Stimulated activated CD4-positive, alpha-beta T cell treated with anti-CD3 and anti-CD28 coated beads, Interleukin-4, amount 100 ng/mL, for 4 hours (primary cell): ENCODE measurements at regions not wholly inside any gene's neighbourhood (a gene's known extent, or its start where the extent isn't known, plus 50 kb on each side); places are given as distances from the start of the nearest gene placed in this dataset.

ENCODE experiments used
- DNase-seq, 2 experiments: peaks; one replicate each; pipeline ENCODE4 v3.0.0-alpha.2; 2020

GRCh38 chrX:40304115-40304514, 206.4 kb upstream of the BCOR start:
- DNase-seq = no peak

- no peak for DNase-seq
Observed at GRCh38 chrX:40303256-40304077, 205.7 kb upstream of the BCOR start.

- DNase-seq = no peak
Observed at GRCh38 chrX:40300286-40300890, 202.6 kb upstream of the BCOR start.

- no peak for DNase-seq
Observed at GRCh38 chrX:40299641-40300046, 201.9 kb upstream of the BCOR start.

GRCh38 chrX:40298572-40299479, 201.1 kb upstream of the BCOR start:
- no peak for DNase-seq

- no peak for DNase-seq
Observed at GRCh38 chrX:40298069-40298468, 200.3 kb upstream of the BCOR start.

GRCh38 chrX:40291553-40291952, 193.8 kb upstream of the BCOR start:
- DNase-seq = no peak

GRCh38 chrX:40290517-40290916, 192.8 kb upstream of the BCOR start:
- DNase-seq = no peak

- DNase-seq = no peak
Observed at GRCh38 chrX:40285876-40286275, 188.1 kb upstream of the BCOR start.

GRCh38 chrX:40284852-40285251, 187.1 kb upstream of the BCOR start:
- DNase-seq = no peak

- DNase-seq = no peak
Observed at GRCh38 chrX:40283981-40284380, 186.2 kb upstream of the BCOR start.

GRCh38 chrX:40282946-40283660, 185.3 kb upstream of the BCOR start:
- no peak for DNase-seq

- DNase-seq = no peak
Observed at GRCh38 chrX:40282348-40282747, 184.6 kb upstream of the BCOR start.

- DNase-seq = no peak
Observed at GRCh38 chrX:40281336-40282005, 183.7 kb upstream of the BCOR start.

GRCh38 chrX:40279762-40280161, 182.0 kb upstream of the BCOR start:
- DNase-seq = no peak

GRCh38 chrX:40279091-40279430, 181.3 kb upstream of the BCOR start:
- DNase-seq = no peak

GRCh38 chrX:40278340-40279090, 180.8 kb upstream of the BCOR start:
- DNase-seq = peak in 1 of 2 experiments; percentile 29

- DNase-seq = no peak
Observed at GRCh38 chrX:40277672-40278071, 179.9 kb upstream of the BCOR start.

GRCh38 chrX:40273356-40274050, 175.7 kb upstream of the BCOR start:
- DNase-seq = peak in 1 of 2 experiments; percentile 2

GRCh38 chrX:40272776-40273175, 175.0 kb upstream of the BCOR start:
- DNase-seq = no peak

- no peak for DNase-seq
Observed at GRCh38 chrX:40272141-40272540, 174.4 kb upstream of the BCOR start.
